ENCODE measurements at regions not wholly inside any gene's neighbourhood (a gene's known extent, or its start where the extent isn't known, plus 50 kb on each side); places are given as distances from the start of the nearest gene placed in this dataset.

- no peak for TF ChIP-seq ZBTB40 (IDR thresholded peaks at IDR 0.05)
- peak; percentile 53; the same call in 1 of the 2 replicates for TF ChIP-seq ZBTB40 (CRISPR knock-in tag; IDR thresholded peaks at IDR 0.05)
- TF ChIP-seq RFX5 (IDR thresholded peaks at IDR 0.05; ENCODE audit: low read depth, low read length) = no peak
- TF ChIP-seq CREB1 (IDR thresholded peaks at IDR 0.05) = no peak
- peak; percentile 48; the same call in 1 of the 2 replicates for TF ChIP-seq CREB1 (CRISPR knock-in tag; IDR thresholded peaks at IDR 0.05)
- no peak for TF ChIP-seq ZNF460 (CRISPR knock-in tag; IDR thresholded peaks at IDR 0.05; ENCODE audit: borderline replicate concordance)
- TF ChIP-seq TBP (CRISPR knock-in tag; IDR thresholded peaks at IDR 0.05) = no peak
- peak; percentile 55; the same call in 1 of the 2 replicates for TF ChIP-seq THAP7 (CRISPR knock-in tag; IDR thresholded peaks at IDR 0.05)
- no peak for TF ChIP-seq KAT2B (IDR thresholded peaks at IDR 0.05; ENCODE audit: borderline replicate concordance, low read depth, low read length)
- TF ChIP-seq ZNF230 (CRISPR knock-in tag; IDR thresholded peaks at IDR 0.05) = peak; percentile 33; the same call in 1 of the 2 replicates
- no peak for TF ChIP-seq ZNF572 (CRISPR knock-in tag; IDR thresholded peaks at IDR 0.05)
- TF ChIP-seq KDM6A (CRISPR knock-in tag; IDR thresholded peaks at IDR 0.05; ENCODE audit: low read depth) = peak; percentile 85
- no peak for TF ChIP-seq CEBPZ (IDR thresholded peaks at IDR 0.05; ENCODE audit: low read length)
- no peak for TF ChIP-seq RARG (CRISPR knock-in tag; IDR thresholded peaks at IDR 0.05; ENCODE audit: low read depth)
- no peak for TF ChIP-seq ZBTB14 (CRISPR knock-in tag; IDR thresholded peaks at IDR 0.05)
- TF ChIP-seq STAT5B (CRISPR knock-in tag; IDR thresholded peaks at IDR 0.05) = no peak
Observed at GRCh38 chr2:48249631-48250473, 64.6 kb upstream of the FOXN2 start (continued).
